HG03378 (cell line): ENCODE measurements at regions not wholly inside any gene's neighbourhood (a gene's known extent, or its start where the extent isn't known, plus 50 kb on each side); places are given as distances from the start of the nearest gene placed in this dataset.
"Not testable (repeated sequence)": the region's sequence is repeated elsewhere in the genome, so short reads cannot be mapped to it uniquely, and the experiment has no call there.

ENCODE experiments used
- ATAC-seq: cut with Tn5 transposase; IDR thresholded peaks from one replicate; pipeline ENCODE4 v1.9.1; 2021; ENCODE audit warnings: mild to moderate bottlenecking, moderate library complexity; ENCODE audit not compliant: unreplicated experiment

GRCh38 chr13:59424661-59425060 is 739.1 kb downstream of the DIAPH3 start:
- ATAC-seq, result no peak

- no peak for ATAC-seq
Measured at GRCh38 chr13:59425211-59425741, 738.5 kb downstream of the DIAPH3 start.

- no peak for ATAC-seq
Measured at GRCh38 chr13:59435024-59435423, 728.7 kb downstream of the DIAPH3 start.

GRCh38 chr13:59437544-59438301 is 726.0 kb downstream of the DIAPH3 start:
- peak; percentile 51 for ATAC-seq

GRCh38 chr13:59439776-59440428 is 723.8 kb downstream of the DIAPH3 start:
- no peak for ATAC-seq

GRCh38 chr13:59441068-59441467 is 722.7 kb downstream of the DIAPH3 start:
- ATAC-seq, result not testable (repeated sequence)

- ATAC-seq, result no peak
Measured at GRCh38 chr13:59441596-59442280, 722.0 kb downstream of the DIAPH3 start.

- ATAC-seq, result no peak
Measured at GRCh38 chr13:59442461-59442860, 721.3 kb downstream of the DIAPH3 start.

GRCh38 chr13:59442944-59443486 is 720.7 kb downstream of the DIAPH3 start:
- ATAC-seq, result no peak

GRCh38 chr13:59444210-59444857 is 719.4 kb downstream of the DIAPH3 start:
- ATAC-seq, result no peak

- no peak for ATAC-seq
Measured at GRCh38 chr13:59445812-59446211, 717.9 kb downstream of the DIAPH3 start.

- ATAC-seq, result no peak
Measured at GRCh38 chr13:59446391-59446790, 717.3 kb downstream of the DIAPH3 start.

- ATAC-seq, result no peak
Measured at GRCh38 chr13:59447031-59447430, 716.7 kb downstream of the DIAPH3 start.

- no peak for ATAC-seq
Measured at GRCh38 chr13:59447846-59448620, 715.7 kb downstream of the DIAPH3 start.

- no peak for ATAC-seq
Measured at GRCh38 chr13:59449750-59450149, 714.0 kb downstream of the DIAPH3 start.

GRCh38 chr13:59450229-59450628 is 713.5 kb downstream of the DIAPH3 start:
- ATAC-seq, result no peak

- no peak for ATAC-seq
Measured at GRCh38 chr13:59451236-59451635, 712.5 kb downstream of the DIAPH3 start.

GRCh38 chr13:59452189-59452890 is 711.4 kb downstream of the DIAPH3 start:
- no peak for ATAC-seq

- ATAC-seq, result no peak
Measured at GRCh38 chr13:59458908-59459579, 704.7 kb downstream of the DIAPH3 start.
